Testis (tissue), 2 donors: ENCODE measurements at regions not wholly inside any gene's neighbourhood (a gene's known extent, or its start where the extent isn't known, plus 50 kb on each side); places are given as distances from the start of the nearest gene placed in this dataset.

Experiments used
- DNase-seq: peaks from one replicate; pipeline ENCODE4 v3.0.0-alpha.2; 2019
- H3K27ac ChIP-seq, 2 donors: fragments of 200-600 bp; sonication (generic); one replicate each; pipeline ENCODE4 v1.5.1; 2019
- H3K27me3 ChIP-seq: fragments of 200-600 bp; sonication (generic); one replicate; pipeline ENCODE4 v1.5.1; 2019
- H3K36me3 ChIP-seq: fragments of 200-600 bp; sonication (generic); one replicate; pipeline ENCODE4 v1.5.1; 2017; ENCODE audit warnings: low read depth; ENCODE audit errors: missing control alignments
- H3K4me1 ChIP-seq: fragments of 200-600 bp; sonication (generic); one replicate; pipeline ENCODE4 v1.5.1; 2019
- H3K4me3 ChIP-seq, 2 donors: fragments of 200-600 bp; sonication (generic); one replicate each; pipeline ENCODE4 v1.5.1; 2017 to 2019
- H3K9me3 ChIP-seq: fragments of 200-600 bp; sonication (generic); one replicate; pipeline ENCODE4 v1.5.1; 2017
- CTCF ChIP-seq, 3 experiments: fragments of 450-650 bp in 2 of 3; fragments of 200-600 bp in 1 of 3; sonication (generic) in 1 of 3; IDR thresholded peaks; one replicate each; pipeline ENCODE4 v1.5.1; 2016 to 2019; ENCODE audit warnings: antibody characterized with exemption in 3 of 3, mild to moderate bottlenecking in 2 of 3, moderate library complexity in 1 of 3
- POLR2A ChIP-seq: fragments of 450-650 bp; IDR thresholded peaks from one replicate; pipeline ENCODE4 v1.6.1; 2017; ENCODE audit warnings: antibody characterized with exemption, mild to moderate bottlenecking, moderate library complexity
- WGBS, 2 donors: methylation state at CpG; one replicate each; pipeline ENCODE4 v1.1.5; 2018; 5-methylcytosine and 5-hydroxymethylcytosine counted together
- intact Hi-C: fragments of 100-400 bp; cut with DNase I; formaldehyde crosslinking; loops from one replicate; pipeline ENCODE4 v1.15.1; 2023; ENCODE audit warnings: low total_unique reads

DNA sequence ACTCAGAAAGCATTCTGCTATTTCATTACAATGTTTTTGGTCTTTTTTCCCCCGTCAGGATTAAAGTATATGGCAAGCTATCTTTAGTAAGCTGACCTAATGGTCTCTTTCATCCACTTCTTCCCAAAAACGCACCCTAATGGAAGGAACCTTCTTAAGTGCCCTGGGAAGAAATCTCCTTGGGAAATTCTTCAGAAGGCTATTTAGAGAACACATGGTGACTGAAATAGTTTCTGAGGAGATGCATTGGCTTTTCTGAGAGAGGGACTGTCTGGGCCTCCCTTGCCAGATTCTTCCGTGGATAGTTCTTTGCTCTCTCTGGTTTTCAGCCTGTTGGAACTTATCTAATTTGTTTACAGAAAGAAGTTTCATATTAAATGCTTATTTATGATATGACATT lies 524.1 kb upstream of the MEF2C start:
- Histone ChIP-seq H3K4me1 (no peaks in the 10 kb centered on the region), H3K4me3 (no peak overlapping the region), H3K9me3 (no peaks in the 10 kb centered on the region), H3K36me3 (no peaks in the 10 kb centered on the region), H3K27me3 (no peaks in the 10 kb centered on the region), H3K27ac (no peak overlapping the region)
- no peak for DNase-seq
- TF ChIP-seq POLR2A (no peak), CTCF (IDR thresholded peaks at IDR 0.05) (no peak)
- intact Hi-C loops = no loop called here
- WGBS, 2 donors = 68 to 76% methylated on average over 3 of the region's 3 CpGs

GRCh38 chr5:89401659-89402058 lies 518.7 kb upstream of the MEF2C start:
- H3K4me3 ChIP-seq = no peak overlapping the region
- H3K27ac ChIP-seq = no peak overlapping the region
- TF ChIP-seq POLR2A (no peak), CTCF (IDR thresholded peaks at IDR 0.05) (no peak)
- H3K27me3 ChIP-seq = no peaks in the 10 kb centered on the region
- H3K4me1 ChIP-seq = no peaks in the 10 kb centered on the region
- no peaks in the 10 kb centered on the region for H3K9me3 ChIP-seq
- H3K36me3 ChIP-seq = no peaks in the 10 kb centered on the region
- intact Hi-C loops = no loop called here
- WGBS, 2 donors = 74 to 86% methylated on average over 1 of the region's 1 CpG
- DNase-seq = no peak

GRCh38 chr5:89401012-89401411 lies 518.0 kb upstream of the MEF2C start:
- Histone ChIP-seq H3K4me3 (no peak overlapping the region), H3K4me1 (no peaks in the 10 kb centered on the region), H3K27ac (no peak overlapping the region), H3K9me3 (no peaks in the 10 kb centered on the region), H3K36me3 (no peaks in the 10 kb centered on the region), H3K27me3 (no peaks in the 10 kb centered on the region)
- intact Hi-C loops = no loop called here
- WGBS, 2 donors = 77 to 98% methylated on average over 3 of the region's 3 CpGs
- DNase-seq = no peak
- TF ChIP-seq POLR2A (no peak), CTCF (IDR thresholded peaks at IDR 0.05) (no peak)

- Histone ChIP-seq H3K4me3 (no peak overlapping the region), H3K9me3 (no peaks in the 10 kb centered on the region), H3K27ac (no peak overlapping the region), H3K27me3 (no peaks in the 10 kb centered on the region), H3K36me3 (no peaks in the 10 kb centered on the region), H3K4me1 (no peaks in the 10 kb centered on the region)
- intact Hi-C loops = no loop called here
- TF ChIP-seq POLR2A (no peak), CTCF (IDR thresholded peaks at IDR 0.05) (no peak)
- no peak for DNase-seq
- WGBS, 2 donors = 49 to 56% methylated on average over 1 of the region's 1 CpG
Measured at GRCh38 chr5:89399548-89399947, 516.6 kb upstream of the MEF2C start.

DNA sequence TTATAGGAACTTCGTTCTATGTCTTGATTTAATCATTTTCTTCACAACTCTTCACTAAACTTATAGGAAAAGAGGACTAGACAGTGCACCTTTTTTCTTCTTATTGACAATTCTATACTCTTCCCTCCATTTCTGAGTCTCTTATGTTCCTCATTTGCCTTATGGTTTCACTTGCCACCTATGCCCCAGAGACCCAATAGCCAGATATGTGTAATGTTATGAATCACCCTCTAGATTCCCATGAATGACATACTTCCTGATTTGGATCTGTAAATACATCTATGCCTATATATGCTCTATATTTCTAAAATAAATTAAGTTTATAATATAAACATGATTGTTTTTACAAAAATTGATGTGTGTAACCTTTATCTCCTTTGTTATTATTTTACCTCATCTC lies 514.1 kb upstream of the MEF2C start:
- DNase-seq = no peak
- intact Hi-C loops = no loop called here
- Histone ChIP-seq H3K36me3 (no peaks in the 10 kb centered on the region), H3K27ac (no peak overlapping the region), H3K27me3 (no peaks in the 10 kb centered on the region), H3K4me3 (no peak overlapping the region), H3K4me1 (no peaks in the 10 kb centered on the region), H3K9me3 (no peaks in the 10 kb centered on the region)
- no peak for TF ChIP-seq POLR2A
- no peak for TF ChIP-seq CTCF (IDR thresholded peaks at IDR 0.05)
- 81 to 94% methylated on average over 1 of the region's 1 CpG for WGBS, 2 donors
